Caco-2 (cell line): ENCODE measurements at regions not wholly inside any gene's neighbourhood (a gene's known extent, or its start where the extent isn't known, plus 50 kb on each side); places are given as distances from the start of the nearest gene placed in this dataset.

ENCODE experiments used
- BruUV-seq: library from RNA; stranded (reverse); fragments of 400-500 nt; replicated peaks from 2 replicates; lab custom pipeline; 2021; lab: Mats Ljungman, UMichigan
- CTCF ChIA-PET: fragments of 300-600 bp; sonication (Branson Sonifier 250); formaldehyde crosslinking; loops from one replicate; lab custom pipeline; 2022; ENCODE audit warnings: antibody characterized with exemption; lab: Charles Lee
- POLR2A ChIA-PET: fragments of 300-600 bp; sonication (Branson Sonifier 250); formaldehyde crosslinking; loops from one replicate; lab custom pipeline; 2022; ENCODE audit warnings: antibody characterized with exemption; lab: Charles Lee
- DNase-seq, 2 experiments: peaks; one replicate each; pipeline versions ENCODE4 v3.0.0 to v3.0.0-alpha.2; 2020 to 2022
- H3K27me3 ChIP-seq: replicated peaks from 2 replicates; pipeline ENCODE4 v1.6.0; 2011; ENCODE audit warnings: low read length; ENCODE audit not compliant: control insufficient read depth, insufficient read depth
- H3K36me3 ChIP-seq: 2 replicates; pipeline ENCODE4 v1.5.1; 2011; ENCODE audit warnings: low read length; ENCODE audit not compliant: control insufficient read depth, insufficient read depth
- H3K4me1 ChIP-seq: fragments of 250-450 bp; sonication (Bioruptor Pico); 2 replicates; pipeline ENCODE4 v1.5.1; 2020; ENCODE audit warnings: mild to moderate bottlenecking
- H3K4me3 ChIP-seq: 2 replicates; pipeline ENCODE4 v1.5.1; 2011; ENCODE audit warnings: low read depth, mild to moderate bottlenecking, control low read depth, low read length
- H3K9me3 ChIP-seq: fragments of 250-450 bp; sonication (Bioruptor Pico); 2 replicates; pipeline ENCODE4 v1.5.1; 2020; ENCODE audit warnings: mild to moderate bottlenecking, moderate library complexity
- H3K27ac Mint-ChIP-seq: one replicate; pipeline ENCODE4 v1.8.0; 2022; ENCODE audit warnings: mixed read lengths; ENCODE audit not compliant: unreplicated experiment
- H3K27me3 Mint-ChIP-seq: one replicate; pipeline ENCODE4 v1.8.0; 2022; ENCODE audit warnings: mixed read lengths; ENCODE audit not compliant: insufficient read depth, unreplicated experiment
- H3K36me3 Mint-ChIP-seq: one replicate; pipeline ENCODE4 v1.8.0; 2022; ENCODE audit warnings: mild to moderate bottlenecking, mixed read lengths; ENCODE audit not compliant: insufficient read depth, unreplicated experiment
- H3K4me1 Mint-ChIP-seq: one replicate; pipeline ENCODE4 v1.8.0; 2022; ENCODE audit warnings: low read depth, mixed read lengths; ENCODE audit not compliant: unreplicated experiment
- H3K4me3 Mint-ChIP-seq: one replicate; pipeline ENCODE4 v1.8.0; 2022; ENCODE audit warnings: mild to moderate bottlenecking, moderate library complexity, mixed read lengths; ENCODE audit not compliant: unreplicated experiment
- H3K9me3 Mint-ChIP-seq: one replicate; pipeline ENCODE4 v1.8.0; 2022; ENCODE audit warnings: mixed read lengths; ENCODE audit not compliant: unreplicated experiment
- CTCF ChIP-seq, 2 experiments: fragments of 200-600 bp in 1 of 2; IDR thresholded peaks; 1 replicate in 1 of 2; 2 replicates in 1 of 2; pipeline versions ENCODE4 v1.5.1 to v1.8.0; 2011 to 2022; ENCODE audit warnings: antibody characterized with exemption in 1 of 2, control low read depth in 1 of 2, inconsistent platforms in 1 of 2, low read depth in 1 of 2, low read length in 1 of 2, mild to moderate bottlenecking in 1 of 2, moderate library complexity in 1 of 2; ENCODE audit not compliant: insufficient read depth in 1 of 2, severe bottlenecking in 1 of 2, unreplicated experiment in 1 of 2
- intact Hi-C: fragments of 100-400 bp; cut with micrococcal nuclease; formaldehyde crosslinking; loops from one replicate; pipeline ENCODE4 v1.10.0; 2022; ENCODE audit not compliant: unreplicated experiment

- Mint-ChIP-seq H3K27me3 (no peaks in the 10 kb centered on the region), H3K27ac (no peak overlapping the region), H3K9me3 (peaks cover 10% of the 10 kb centered on the region), H3K4me1 (peaks cover 15% of the 10 kb centered on the region), H3K36me3 (no peaks in the 10 kb centered on the region), H3K4me3 (no peak overlapping the region)
- Histone ChIP-seq H3K9me3 (peaks cover 3% of the 10 kb centered on the region; the same call in 1 of the 2 replicates), H3K4me1 (peaks cover 21% of the 10 kb centered on the region), H3K27me3 (no peaks in the 10 kb centered on the region), H3K36me3 (no peaks in the 10 kb centered on the region; the same call in 1 of the 2 replicates), H3K4me3 (no peak overlapping the region)
- POLR2A ChIA-PET = no interaction called here
- intact Hi-C loops = no loop called here
- BruUV-seq = no TSS peak
- no peak for TF ChIP-seq CTCF (IDR thresholded peaks at IDR 0.05; ENCODE audit: insufficient read depth in 1 of 2, low read depth in 1 of 2, low read length in 1 of 2, severe bottlenecking in 1 of 2, unreplicated experiment in 1 of 2)
- CTCF ChIA-PET = no interaction called here
- no peak for DNase-seq
Measured at GRCh38 chr11:34824425-34824824, 91.8 kb downstream of the APIP start.

- intact Hi-C loops = no loop called here
- no peak for TF ChIP-seq CTCF (IDR thresholded peaks at IDR 0.05; ENCODE audit: insufficient read depth in 1 of 2, low read depth in 1 of 2, low read length in 1 of 2, severe bottlenecking in 1 of 2, unreplicated experiment in 1 of 2)
- Histone ChIP-seq H3K4me3 (no peak overlapping the region), H3K27me3 (no peaks in the 10 kb centered on the region), H3K4me1 (peaks cover 21% of the 10 kb centered on the region), H3K36me3 (no peaks in the 10 kb centered on the region; the same call in 1 of the 2 replicates), H3K9me3 (peaks cover 5% of the 10 kb centered on the region; the same call in 1 of the 2 replicates)
- no peak overlapping the region for H3K4me3 Mint-ChIP-seq
- ChIA-PET POLR2A (no interaction called here), CTCF (no interaction called here)
- peaks cover 15% of the 10 kb centered on the region for H3K4me1 Mint-ChIP-seq
- no peaks in the 10 kb centered on the region for H3K36me3 Mint-ChIP-seq
- peaks cover 13% of the 10 kb centered on the region for H3K9me3 Mint-ChIP-seq
- no peak overlapping the region for H3K27ac Mint-ChIP-seq
- BruUV-seq = no TSS peak
- H3K27me3 Mint-ChIP-seq = no peaks in the 10 kb centered on the region
- DNase-seq = no peak
Measured at GRCh38 chr11:34823639-34824038, 92.5 kb downstream of the APIP start.

- H3K27me3 Mint-ChIP-seq = no peaks in the 10 kb centered on the region
- H3K4me1 ChIP-seq = peaks cover 21% of the 10 kb centered on the region
- H3K36me3 ChIP-seq = no peaks in the 10 kb centered on the region; the same call in 1 of the 2 replicates
- H3K9me3 Mint-ChIP-seq = peaks cover 13% of the 10 kb centered on the region
- H3K4me1 Mint-ChIP-seq = peaks cover 15% of the 10 kb centered on the region
- no peaks in the 10 kb centered on the region for H3K27me3 ChIP-seq
- TF ChIP-seq CTCF (IDR thresholded peaks at IDR 0.05; ENCODE audit: insufficient read depth in 1 of 2, low read depth in 1 of 2, low read length in 1 of 2, severe bottlenecking in 1 of 2, unreplicated experiment in 1 of 2) = no peak
- POLR2A ChIA-PET = no interaction called here
- H3K4me3 ChIP-seq = no peak overlapping the region
- H3K36me3 Mint-ChIP-seq = no peaks in the 10 kb centered on the region
- no peak overlapping the region for H3K4me3 Mint-ChIP-seq
- peaks cover 5% of the 10 kb centered on the region; the same call in 1 of the 2 replicates for H3K9me3 ChIP-seq
- intact Hi-C loops = no loop called here
- no TSS peak for BruUV-seq
- H3K27ac Mint-ChIP-seq = no peak overlapping the region
- CTCF ChIA-PET = no interaction called here
- no peak for DNase-seq
Measured at GRCh38 chr11:34823197-34823596, 93.0 kb downstream of the APIP start.
